NCI-H1694 treated with DMSO at 0.1 percent for 48 hours (cell line): ENCODE measurements at regions not wholly inside any gene's neighbourhood (a gene's known extent, or its start where the extent isn't known, plus 50 kb on each side); places are given as distances from the start of the nearest gene placed in this dataset.

ENCODE experiments used
- DNase-seq: peaks from one replicate; lab custom pipeline; 2025; lab: John Stamatoyannopoulos, UW

DNA sequence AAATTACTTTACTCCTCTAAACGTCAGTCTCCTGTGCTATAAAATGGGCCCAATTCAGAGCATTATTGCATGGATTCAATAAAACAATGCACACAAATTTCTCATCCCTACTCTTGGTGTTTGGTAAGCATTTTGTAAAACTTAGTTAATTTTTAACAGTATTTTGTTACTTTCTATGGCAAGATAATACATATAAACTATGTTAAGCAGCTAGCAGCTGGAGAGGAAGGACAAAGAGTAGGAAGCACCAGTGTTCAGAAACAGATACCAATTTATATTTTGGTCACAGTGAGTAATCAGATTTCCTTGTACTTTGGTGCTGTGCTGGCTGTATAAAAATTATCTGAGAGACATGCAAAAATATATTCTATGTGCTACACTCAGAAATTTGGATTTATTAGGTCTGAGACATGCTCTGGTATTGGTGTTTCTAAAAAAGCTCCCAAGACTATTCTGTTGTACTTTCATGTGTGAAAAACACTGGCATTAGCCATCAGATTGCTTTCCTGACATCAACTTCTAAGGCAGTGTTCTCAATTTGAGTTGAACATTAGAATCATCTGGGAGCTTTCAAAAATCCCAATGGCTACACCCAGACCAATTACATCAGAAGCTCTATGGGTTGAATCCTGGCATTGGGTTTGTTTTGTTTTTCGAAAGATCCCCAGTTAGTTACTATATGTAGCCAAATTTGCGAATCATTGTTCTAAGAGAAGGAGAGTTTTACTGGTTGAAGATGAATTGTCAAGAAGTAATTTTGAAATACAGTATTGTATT lies 100.3 kb upstream of the C1orf87 start:
- DNase-seq, result no peak

DNA sequence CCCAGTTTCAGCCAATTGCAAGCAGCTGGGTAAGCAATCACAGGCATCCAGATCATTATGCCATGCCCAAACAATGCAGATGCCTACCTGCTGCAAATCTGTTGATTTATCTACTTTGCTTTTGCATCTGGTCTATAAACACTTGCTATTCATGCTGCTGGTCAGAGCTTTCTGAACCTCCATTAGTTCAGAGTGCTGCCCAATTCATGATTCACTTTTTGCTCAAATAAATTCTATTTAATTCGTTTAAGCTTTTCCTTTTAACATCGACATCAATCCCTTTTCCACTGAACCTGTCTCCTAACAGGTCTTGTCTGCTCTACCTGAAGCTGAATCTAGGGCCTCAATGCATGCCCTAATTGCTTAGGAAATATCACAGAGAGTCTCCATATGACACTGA lies 99.4 kb upstream of the C1orf87 start:
- no peak for DNase-seq

DNA sequence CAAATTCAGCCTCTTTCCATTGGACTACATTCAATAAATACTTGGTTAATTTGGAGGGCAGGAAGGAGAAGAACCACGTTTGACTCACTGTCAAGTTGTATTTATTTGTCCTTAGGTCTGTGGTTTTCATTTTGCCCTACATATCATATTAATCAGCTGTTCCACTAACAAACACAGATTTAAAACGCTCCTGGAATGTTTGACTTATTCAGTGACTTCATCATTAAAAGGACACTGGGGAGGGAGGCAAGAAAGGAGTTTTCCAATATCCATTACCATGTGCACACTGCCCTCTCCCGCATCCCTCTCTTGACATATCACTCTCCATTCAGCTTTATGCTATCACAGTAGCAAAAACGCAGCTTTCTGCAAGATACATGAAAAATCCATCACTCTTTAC lies 98.2 kb upstream of the C1orf87 start:
- no peak for DNase-seq

DNA sequence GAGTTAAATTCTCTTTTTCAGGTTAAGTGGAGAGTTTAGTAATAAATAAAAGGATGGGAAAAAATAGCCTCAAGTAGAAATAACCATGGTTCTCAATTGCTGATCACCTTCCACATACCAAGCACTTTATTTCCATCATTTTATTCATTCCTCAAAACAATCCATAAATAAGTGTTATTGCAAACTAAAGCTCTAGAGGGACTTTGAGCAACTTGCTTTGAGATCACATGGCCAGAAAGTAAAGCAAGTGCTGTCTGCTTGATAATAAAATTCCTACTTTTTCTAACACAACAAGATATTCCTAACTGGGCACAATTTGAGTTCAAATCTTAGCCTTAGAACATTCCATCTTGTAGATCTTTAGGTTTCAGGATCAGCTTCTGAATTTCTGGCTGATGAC lies 97.1 kb upstream of the C1orf87 start:
- DNase-seq, result no peak

DNA sequence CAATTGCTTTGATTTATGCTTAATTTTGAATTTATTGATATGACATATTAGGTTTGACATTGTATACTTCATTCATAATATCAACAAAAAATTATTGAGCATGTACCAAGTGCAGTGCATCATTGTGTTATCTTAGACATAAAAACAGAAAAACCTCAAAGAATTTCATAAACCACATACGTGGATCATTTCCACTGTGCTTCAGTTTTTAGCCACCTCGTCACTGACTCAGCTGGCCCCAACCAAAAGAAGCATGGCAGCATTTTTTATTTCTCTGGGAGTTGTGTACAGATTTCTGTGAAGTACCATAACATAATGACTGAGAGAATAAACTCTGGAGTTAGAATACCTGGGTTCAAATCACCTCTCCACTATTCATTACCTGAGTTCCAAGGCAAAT lies 95.6 kb upstream of the C1orf87 start:
- DNase-seq, result no peak

DNA sequence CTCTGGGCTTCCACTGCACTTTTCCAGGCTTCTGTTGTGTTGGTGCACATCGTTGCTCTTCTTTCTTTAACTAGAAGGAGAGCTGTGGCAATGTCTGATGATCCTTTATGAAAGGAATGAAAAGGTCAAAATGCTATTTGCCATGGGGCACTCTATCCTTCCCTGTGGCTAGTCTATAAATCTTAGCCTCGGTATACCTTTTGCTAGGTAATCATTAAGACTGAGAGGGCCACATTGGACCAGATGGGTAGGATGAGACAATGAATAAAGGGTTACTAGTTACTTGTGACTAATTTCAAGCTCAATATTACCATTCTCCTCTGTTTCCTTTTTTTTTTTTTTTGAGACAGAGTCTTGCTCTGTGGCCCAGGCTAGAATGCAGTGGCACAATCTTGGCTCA lies 89.4 kb upstream of the C1orf87 start:
- DNase-seq, result no peak

GRCh38 chr1:60160141-60160540 lies 86.6 kb upstream of the C1orf87 start:
- DNase-seq, result no peak

DNA sequence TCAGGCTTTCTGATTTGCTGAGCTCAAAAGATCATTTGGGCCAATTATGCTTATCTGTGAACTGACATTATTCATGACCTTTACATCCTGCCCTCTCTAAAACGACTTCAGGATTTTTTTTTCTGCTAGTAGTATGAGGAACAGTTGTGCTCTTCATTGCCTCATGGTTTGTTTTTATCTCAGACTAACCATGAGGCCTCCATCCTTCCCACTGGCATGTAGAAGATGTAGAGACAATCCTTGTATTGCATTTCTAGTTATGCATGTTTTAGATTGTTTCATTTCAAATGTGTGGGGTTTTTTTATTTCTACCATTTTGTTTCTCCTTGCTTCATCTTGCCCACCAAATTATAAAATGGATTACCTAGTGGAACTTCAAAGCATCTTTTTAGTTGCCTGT lies 82.8 kb upstream of the C1orf87 start:
- DNase-seq, result no peak

GRCh38 chr1:60153961-60154360 lies 80.4 kb upstream of the C1orf87 start:
- no peak for DNase-seq

DNA sequence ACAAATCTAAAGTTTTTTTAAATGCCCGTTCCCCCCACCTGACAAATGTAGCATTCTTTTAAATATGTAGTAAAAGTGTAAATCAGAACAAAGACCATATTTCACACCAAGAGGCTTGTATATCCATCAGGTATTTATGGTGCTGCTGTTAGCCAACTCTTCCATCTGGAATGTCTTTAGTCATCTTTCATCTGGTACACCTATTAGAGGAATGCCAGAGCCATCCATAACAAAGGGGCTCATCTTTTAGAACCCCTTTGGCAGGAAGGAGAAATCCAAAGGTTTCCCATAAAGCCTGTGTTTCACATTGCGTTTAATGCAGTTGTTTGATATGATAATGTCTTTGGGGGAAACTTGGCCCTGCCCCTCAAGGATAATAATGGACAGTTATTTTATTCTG lies 79.3 kb upstream of the C1orf87 start:
- no peak for DNase-seq

DNA sequence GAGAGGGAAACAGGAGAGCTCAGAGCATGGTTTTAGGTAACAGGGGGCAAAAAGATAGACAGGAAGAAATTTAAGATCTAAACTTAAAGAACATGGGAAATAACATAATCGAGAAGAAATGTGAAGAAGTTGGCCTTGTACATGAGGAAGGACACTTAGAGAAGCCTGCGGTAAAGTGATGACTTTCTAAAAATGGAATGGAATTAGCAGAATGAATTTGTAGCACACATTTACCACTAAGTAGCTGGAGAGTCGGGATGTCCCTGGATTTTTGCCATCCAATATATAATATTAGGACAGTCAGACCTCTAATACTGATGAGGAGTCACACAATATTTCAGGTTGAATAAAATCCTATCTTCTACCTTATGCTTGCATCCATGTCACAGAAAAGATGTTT lies 77.7 kb upstream of the C1orf87 start:
- DNase-seq, result no peak

DNA sequence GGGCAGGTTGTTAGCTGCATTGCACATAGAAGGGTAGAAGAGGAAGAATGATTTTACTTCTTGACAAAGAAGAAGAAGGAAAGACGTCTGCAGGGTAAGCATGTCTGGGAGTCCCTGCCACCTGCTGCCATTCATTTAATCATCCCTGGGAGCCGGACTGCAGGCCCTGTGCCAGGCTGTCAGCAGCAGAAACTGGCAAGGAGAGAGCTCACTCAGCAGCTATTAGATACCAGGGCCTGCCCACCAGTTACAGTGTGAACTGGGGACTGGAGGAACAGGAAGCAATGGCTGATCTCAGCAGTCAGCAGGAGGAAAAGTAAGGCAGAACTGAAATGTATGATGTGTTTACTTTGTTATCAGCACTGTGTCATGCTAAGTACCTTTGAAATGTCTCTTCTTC lies 75.7 kb upstream of the C1orf87 start:
- DNase-seq, result peak; percentile 52

DNA sequence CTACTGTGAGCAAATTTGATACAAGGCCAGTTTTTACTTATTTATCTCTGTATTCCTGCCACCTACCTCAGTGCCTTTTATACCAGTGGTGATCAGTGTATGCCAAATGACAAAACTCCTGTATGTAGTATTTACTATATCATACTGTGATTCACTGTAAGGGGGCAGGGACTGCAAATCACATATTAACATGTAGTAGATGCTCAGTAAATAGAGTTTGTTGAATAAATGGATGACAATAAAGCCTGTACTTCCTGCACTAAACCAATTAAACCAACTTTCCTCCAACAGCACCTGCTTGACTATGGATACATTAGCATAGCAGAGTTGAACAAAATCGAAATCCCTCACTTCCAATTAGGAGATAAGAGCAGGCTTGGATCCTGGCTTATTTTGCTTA lies 73.3 kb upstream of the C1orf87 start:
- no peak for DNase-seq

GRCh38 chr1:60145771-60146170 lies 72.2 kb upstream of the C1orf87 start:
- no peak for DNase-seq

GRCh38 chr1:60141743-60142142 lies 68.2 kb upstream of the C1orf87 start:
- DNase-seq, result no peak

GRCh38 chr1:60141276-60141675 lies 67.7 kb upstream of the C1orf87 start:
- DNase-seq, result no peak

DNA sequence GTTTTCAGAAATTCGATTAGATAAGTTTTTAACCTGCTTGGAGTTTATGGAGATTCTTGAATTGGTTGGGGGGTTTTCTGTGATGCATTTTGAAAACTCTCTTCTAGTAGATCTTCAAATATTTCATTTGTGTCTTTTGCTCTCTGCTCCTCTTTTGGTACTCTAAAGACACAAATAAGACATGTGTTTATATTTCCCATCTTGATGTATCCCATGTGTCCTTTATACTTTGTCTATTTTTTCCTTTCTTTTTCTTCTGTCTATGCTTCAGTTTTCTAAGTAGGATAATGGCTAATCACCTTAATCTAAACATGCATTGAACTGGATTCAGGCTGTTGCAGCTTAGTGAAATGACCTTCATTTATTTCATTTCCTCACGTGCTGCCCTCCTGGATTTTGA lies 63.8 kb upstream of the C1orf87 start:
- DNase-seq, result no peak

DNA sequence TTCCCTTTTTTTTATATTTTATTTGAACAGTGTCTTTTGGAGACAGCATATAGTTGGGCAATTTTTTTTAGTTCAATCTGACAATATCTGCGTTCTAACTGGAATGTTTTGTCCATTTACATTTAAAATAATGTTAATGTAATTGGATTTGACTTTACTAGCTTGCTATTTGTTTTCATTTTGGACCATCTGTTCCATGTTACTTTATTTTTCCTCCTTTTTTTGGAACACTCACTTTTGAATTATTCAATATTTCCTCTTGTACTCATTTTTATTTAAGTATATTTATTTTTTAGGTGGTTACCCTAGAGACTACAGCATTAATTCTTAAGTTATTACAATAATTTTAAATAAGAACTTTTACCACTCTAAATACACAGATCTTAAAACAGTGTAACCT lies 62.8 kb upstream of the C1orf87 start:
- DNase-seq, result no peak

GRCh38 chr1:60134716-60135115 lies 61.1 kb upstream of the C1orf87 start:
- no peak for DNase-seq

DNA sequence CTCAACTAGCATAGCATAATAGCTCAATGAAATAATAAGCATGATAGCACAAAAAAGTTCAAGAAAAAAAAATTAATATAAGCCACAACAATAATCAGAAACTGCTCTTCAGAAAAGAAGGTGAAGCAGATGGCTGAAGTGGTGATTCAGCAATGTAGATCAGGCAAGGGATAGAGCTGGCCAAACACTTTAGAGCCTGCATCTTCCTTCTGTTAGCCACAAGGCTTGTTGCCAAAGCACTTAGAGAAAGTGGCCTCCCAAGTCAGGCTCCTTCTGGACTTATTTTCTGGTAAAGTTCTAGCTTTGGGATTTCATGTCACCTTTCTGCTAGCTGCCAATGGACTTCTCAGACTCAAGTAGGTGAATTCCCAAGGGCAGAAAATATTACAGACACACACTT lies 60.3 kb upstream of the C1orf87 start:
- DNase-seq, result no peak

DNA sequence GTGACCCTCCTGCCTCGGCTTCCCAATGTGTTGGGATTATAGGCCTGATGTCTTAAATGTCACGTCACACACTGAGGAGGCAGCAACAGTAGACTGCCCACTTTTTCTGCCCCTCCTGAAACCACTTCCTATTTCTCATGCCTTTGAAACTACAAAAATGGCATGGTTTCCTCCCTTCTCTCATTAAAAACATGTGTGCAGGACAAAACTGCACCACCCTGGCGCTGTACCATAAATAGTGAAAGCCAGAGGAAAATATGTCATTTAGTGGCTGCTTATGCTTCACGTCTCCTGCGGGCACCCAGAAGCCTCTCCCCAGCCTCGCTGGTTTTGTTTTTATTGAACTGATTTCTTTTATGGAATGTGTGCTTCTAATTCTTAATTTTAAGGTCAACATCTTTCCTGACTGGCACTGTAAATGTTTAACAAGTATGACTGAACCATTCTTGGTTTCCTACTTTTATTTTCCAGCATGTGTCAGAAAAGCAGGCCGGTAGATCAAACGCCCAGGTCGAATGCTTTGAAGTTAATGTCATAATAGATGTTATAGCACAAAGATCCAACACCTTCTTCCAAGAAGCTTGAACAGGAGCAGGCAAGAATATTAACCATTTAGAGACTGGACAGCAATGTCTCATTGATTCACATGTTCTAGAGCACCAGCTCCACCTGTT lies 59.6 kb upstream of the C1orf87 start:
- no peak for DNase-seq

DNA sequence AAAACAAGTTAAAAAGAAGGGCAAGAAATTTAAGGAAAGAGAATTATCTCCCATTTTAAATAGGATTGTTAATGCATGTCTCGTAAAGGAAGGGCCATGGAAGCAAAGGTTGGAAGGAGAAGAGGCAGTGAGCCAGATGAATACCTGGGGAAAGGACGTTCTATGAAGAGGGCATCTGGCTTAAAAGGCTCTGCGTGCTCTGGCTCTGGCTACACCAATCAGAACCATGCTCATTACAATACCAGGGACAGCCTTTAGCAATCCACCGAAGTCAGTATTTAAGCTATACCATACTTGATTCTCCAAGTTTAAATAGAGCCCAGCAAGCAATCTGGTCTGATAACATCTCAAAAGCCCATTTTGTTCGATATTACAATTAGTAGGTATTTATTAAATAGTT lies 58.5 kb upstream of the C1orf87 start:
- DNase-seq, result no peak

- DNase-seq, result no peak
Observed at GRCh38 chr1:60130703-60131102, 57.1 kb upstream of the C1orf87 start.

DNA sequence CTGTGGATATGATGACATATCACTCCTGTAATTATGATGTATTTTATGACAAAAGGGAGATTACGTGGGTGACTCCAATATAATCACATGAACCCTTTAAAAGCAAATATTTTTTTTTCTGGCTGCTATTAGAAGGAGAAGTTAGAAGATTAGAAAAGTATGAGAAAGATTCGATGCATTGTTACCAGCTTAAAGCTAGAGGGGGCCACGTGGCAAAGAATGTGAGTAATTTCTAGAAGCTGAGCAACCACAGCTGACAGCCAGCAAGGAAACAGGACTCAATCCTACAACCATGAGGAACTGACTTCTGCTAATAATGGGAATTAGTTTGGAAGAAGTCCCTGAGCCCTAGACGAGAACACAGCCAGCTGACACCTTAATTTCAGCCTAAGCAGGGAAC lies 56.3 kb upstream of the C1orf87 start:
- DNase-seq, result no peak
